ENCODE measurements at regions not wholly inside any gene's neighbourhood (a gene's known extent, or its start where the extent isn't known, plus 50 kb on each side); places are given as distances from the start of the nearest gene placed in this dataset.

- TF ChIP-seq ZNF114 (CRISPR knock-in tag; IDR thresholded peaks at IDR 0.05), result no peak
- no peak for TF ChIP-seq EZH2 (IDR thresholded peaks at IDR 0.05; ENCODE audit: low read depth, unreplicated experiment)
- TF ChIP-seq ZNF331 (CRISPR knock-in tag; IDR thresholded peaks at IDR 0.05; ENCODE audit: low read depth), result no peak
These were observed 125.3 kb upstream of the ZEB2 start (continued) for GRCh38 chr2:144645083-144645778.

GRCh38 chr2:144644549-144644948 lies 124.6 kb upstream of the ZEB2 start:
- no peaks in the 10 kb centered on the region for H3F3A ChIP-seq (replicated peaks; ENCODE audit: low read depth)
- DNase-seq (ENCODE audit: low spot score), result no peak
- Mint-ChIP-seq H3K36me3 (ENCODE audit: low read depth) (no peaks in the 10 kb centered on the region), H3K4me1 (peaks cover 28% of the 10 kb centered on the region), H3K9me3 (no peaks in the 10 kb centered on the region), H3K27me3 (ENCODE audit: insufficient read depth, low read depth, poor library complexity) (no peaks in the 10 kb centered on the region), H3K4me3 (no peak overlapping the region), H3K27ac (no peak overlapping the region)
- ATAC-seq, result no peak
- no peak overlapping the region for H3K27ac ChIP-seq (ENCODE audit: low read depth)
- no peak overlapping the region for H2AFZ ChIP-seq
- no peaks in the 10 kb centered on the region for H3K79me2 ChIP-seq (replicated peaks; ENCODE audit: insufficient read depth)
- peaks cover 20% of the 10 kb centered on the region for H3K4me1 ChIP-seq (ENCODE audit: insufficient read depth)
- no peak for TF ChIP-seq EZH2 (IDR thresholded peaks at IDR 0.05; ENCODE audit: low read depth, unreplicated experiment)
- no peaks in the 10 kb centered on the region for H4K20me1 ChIP-seq (replicated peaks; ENCODE audit: insufficient read depth)
- no peaks in the 10 kb centered on the region for H3K9me2 ChIP-seq (ENCODE audit: insufficient read depth)
- H3K27me3 ChIP-seq (ENCODE audit: insufficient read depth), result no peaks in the 10 kb centered on the region
- H3K4me3 ChIP-seq, result no peak overlapping the region
- H3K36me3 ChIP-seq (ENCODE audit: insufficient read depth), result no peaks in the 10 kb centered on the region
- no peak overlapping the region for H3K4me2 ChIP-seq

GRCh38 chr2:144643537-144644336 lies 123.8 kb upstream of the ZEB2 start:
- Histone ChIP-seq H3K4me1 (ENCODE audit: insufficient read depth) (peaks cover 15% of the 10 kb centered on the region; the same call in 1 of the 2 replicates), H3F3A (replicated peaks; ENCODE audit: low read depth) (no peaks in the 10 kb centered on the region), H3K36me3 (ENCODE audit: insufficient read depth) (no peaks in the 10 kb centered on the region), H4K20me1 (replicated peaks; ENCODE audit: insufficient read depth) (no peaks in the 10 kb centered on the region), H3K79me2 (replicated peaks; ENCODE audit: insufficient read depth) (no peaks in the 10 kb centered on the region), H3K4me2 (no peak overlapping the region), H2AFZ (no peak overlapping the region), H3K9me2 (ENCODE audit: insufficient read depth) (no peaks in the 10 kb centered on the region), H3K4me3 (no peak overlapping the region), H3K27me3 (ENCODE audit: insufficient read depth) (no peaks in the 10 kb centered on the region), H3K27ac (ENCODE audit: low read depth) (no peak overlapping the region)
- Mint-ChIP-seq H3K4me1 (peaks cover 20% of the 10 kb centered on the region), H3K9me3 (peaks cover 7% of the 10 kb centered on the region), H3K4me3 (no peak overlapping the region), H3K36me3 (ENCODE audit: low read depth) (0 out of 3 replicates have a peak, but pooled peaks cover 3% of the 10 kb centered on the region), H3K27ac (no peak overlapping the region; the same call in 1 of the 2 replicates), H3K27me3 (ENCODE audit: insufficient read depth, low read depth, poor library complexity) (no peaks in the 10 kb centered on the region)
- ATAC-seq (no peak; the same call in 2 of the 3 replicates), DNase-seq (ENCODE audit: low spot score) (peak; percentile 38)
- TF ChIP-seq POLR2AphosphoS5 (IDR thresholded peaks at IDR 0.05; ENCODE audit: low read depth), result no peak
- no peak for TF ChIP-seq JUNB (IDR thresholded peaks at IDR 0.05; ENCODE audit: unreplicated experiment)
- no peak for TF ChIP-seq EZH2 (IDR thresholded peaks at IDR 0.05; ENCODE audit: low read depth, unreplicated experiment)
- TF ChIP-seq CTCF (conservative IDR thresholded peaks at IDR 0.05; ENCODE audit: low read depth in 2 of 2), result no peak
- TF ChIP-seq ZNF114 (CRISPR knock-in tag; IDR thresholded peaks at IDR 0.05), result no peak
- TF ChIP-seq ZNF462 (CRISPR knock-in tag; IDR thresholded peaks at IDR 0.05), result no peak

Data from GM23338 (cell line).